GM21515 (cell line): ENCODE measurements at regions not wholly inside any gene's neighbourhood (a gene's known extent, or its start where the extent isn't known, plus 50 kb on each side); places are given as distances from the start of the nearest gene placed in this dataset.

Source experiments
- ATAC-seq: cut with Tn5 transposase; IDR thresholded peaks from one replicate; pipeline ENCODE4 v1.9.1; 2021; ENCODE audit not compliant: unreplicated experiment

GRCh38 chr9:94159069-94159939 lies 75.0 kb downstream of the PTPDC1 start:
- no peak for ATAC-seq

DNA sequence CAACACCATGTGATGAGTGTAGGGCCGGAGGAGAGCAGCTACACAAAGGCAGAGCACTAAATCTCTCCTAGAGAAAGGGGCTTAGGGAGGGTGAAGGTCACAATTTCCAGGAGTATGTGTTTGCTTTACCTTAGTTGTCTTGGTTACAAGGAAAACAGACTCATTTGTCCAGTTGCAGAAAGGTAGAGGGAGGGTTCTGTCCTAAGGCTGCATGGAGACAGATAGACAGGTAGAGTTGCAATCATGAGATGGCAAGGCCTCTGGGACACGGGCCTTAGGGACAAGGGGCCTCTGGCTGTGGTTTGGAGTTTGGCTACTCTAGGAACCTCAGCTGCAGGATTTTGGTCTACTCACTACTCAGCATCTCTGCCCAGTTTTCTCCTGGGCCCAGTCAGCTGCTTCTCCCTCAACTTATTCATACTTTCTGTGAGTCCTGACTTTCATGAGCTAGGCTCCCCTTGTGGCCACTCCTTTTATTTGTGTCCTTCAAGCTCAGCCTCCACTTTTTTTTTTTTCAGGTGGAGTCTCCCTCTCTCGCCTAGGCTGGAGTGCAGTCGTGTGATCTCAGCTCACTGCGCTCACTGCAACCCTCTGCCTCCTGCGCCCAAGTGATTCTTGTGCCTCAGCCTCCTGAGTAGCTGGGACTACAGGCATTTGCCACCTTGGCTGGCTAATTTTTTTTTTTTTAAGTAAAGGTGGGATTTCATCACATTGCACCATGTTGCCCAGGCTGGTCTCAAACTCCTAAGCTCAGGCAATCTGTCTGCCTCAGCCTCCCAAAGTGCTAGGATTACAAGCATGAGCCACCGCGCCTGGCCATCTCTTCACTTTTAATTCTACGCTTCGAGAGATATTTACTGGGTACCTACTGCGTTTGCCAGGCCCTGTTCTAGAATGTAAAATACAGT lies 76.6 kb downstream of the PTPDC1 start:
- no peak for ATAC-seq

DNA sequence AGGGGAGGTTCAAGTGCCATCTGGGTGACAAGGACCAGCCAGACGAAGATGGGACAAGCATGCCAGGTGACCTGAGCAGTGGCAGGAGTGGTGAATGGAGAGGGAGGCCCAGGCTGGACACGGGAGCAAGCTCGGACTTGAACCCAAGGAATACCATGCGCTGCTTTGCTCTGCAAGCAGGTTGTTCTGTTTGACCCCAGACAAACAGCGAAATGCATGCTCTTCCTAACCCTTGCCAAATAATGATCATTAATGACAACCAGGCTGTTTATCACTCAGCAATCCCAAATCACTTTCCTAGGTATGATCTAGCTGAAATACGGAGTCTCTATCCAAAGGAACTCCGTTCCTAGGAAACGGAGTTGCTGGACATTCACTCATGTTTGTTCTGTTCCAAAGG lies 77.4 kb downstream of the PTPDC1 start:
- ATAC-seq: no peak

GRCh38 chr9:94164806-94165549 lies 80.7 kb downstream of the PTPDC1 start:
- ATAC-seq: no peak

DNA sequence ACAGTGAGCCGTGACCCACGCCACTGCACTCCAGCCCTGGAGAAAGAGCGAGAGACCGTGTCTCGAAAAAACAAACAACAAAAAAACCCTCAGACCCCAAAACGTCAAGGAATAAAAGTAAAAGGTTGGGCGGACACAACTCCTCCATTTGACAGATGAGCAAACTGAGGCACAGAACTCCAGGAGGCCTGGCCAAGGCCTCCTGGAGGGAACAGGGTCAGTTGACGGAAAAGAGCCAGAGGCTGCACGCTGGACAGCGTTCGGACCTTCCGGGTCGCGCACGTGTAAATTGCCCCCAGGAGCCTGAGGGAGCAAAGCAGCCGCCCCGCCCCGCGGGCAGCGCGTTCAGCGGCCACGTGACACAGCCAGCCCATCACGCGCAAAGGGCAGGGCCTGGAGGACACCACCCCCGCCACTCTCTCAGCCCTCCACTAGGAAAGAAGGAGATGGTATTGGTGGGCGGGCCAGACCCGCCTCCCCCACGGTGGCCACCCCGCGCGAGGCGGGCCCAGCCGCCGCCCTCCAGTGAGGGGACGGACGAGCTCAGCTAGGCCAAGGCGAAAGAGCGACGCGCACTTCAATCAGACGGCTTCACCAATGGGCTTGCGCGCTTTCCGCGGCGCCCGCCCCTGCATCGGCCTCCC lies 81.5 kb downstream of the PTPDC1 start:
- peak; percentile 89 for ATAC-seq

DNA sequence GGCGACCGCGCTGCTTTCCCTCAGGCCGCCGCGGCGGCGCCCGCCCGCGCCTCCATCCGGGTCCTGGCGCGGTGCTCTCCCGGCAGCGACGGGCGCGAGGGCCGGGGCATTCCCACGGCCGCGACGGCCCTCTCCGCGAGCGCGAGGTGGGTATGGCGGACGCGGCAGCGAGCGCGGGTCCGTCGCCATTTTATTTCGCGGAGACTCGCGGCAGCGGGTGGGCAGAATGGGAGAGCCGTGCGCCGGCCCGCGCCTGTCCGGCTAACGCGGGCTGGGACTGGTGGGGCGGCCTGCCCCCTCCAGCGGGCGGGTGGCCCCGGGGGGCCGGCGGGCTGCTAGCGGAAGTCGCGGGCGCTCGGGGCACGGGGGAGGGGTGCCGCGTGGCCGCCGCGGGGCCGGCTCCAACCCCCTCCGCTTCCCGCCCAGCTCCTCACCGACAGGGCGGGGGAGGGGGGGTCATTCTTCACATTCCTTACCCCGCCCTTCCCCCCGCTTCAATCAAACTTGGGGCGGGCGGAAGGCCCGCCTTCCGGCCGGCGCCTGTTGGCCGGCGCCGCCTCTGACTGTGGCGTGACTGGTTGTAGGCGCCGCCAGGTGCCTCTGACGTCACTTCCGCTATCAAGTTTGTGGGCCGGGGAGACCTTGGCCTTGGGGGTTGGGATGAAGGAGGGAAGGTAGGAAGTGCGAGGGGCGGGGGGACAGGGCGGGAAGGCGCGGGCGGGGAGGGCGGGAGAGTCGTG lies 82.1 kb downstream of the PTPDC1 start:
- peak; percentile 55 for ATAC-seq

- ATAC-seq: no peak
Measured at GRCh38 chr9:94166976-94167346, 82.7 kb downstream of the PTPDC1 start.

DNA sequence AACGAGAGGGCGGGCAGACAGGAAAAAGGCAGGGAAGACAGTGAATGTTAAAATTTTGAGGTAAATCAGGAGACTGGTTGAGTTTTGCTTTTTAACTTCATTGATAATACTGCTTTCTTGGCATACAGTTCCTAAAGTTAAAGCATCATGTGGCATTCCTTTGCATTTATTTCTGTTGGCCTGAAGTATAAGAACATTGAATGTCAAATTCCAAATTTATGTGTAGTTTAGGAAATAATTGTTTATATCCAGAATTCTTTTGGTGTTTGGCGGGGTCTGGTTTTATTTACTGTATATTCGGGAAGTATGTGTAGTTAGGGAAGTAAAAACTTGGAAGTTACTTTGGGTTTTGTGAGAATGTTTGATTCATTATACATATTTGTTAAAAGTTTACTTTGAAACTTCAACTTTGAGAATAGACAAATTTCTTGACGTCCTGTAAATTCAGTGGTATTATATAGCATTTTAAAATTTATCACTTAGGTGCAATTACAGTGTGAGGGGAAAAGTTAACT lies 83.2 kb downstream of the PTPDC1 start:
- ATAC-seq: no peak

GRCh38 chr9:94168203-94169000 lies 84.1 kb downstream of the PTPDC1 start:
- no peak for ATAC-seq

DNA sequence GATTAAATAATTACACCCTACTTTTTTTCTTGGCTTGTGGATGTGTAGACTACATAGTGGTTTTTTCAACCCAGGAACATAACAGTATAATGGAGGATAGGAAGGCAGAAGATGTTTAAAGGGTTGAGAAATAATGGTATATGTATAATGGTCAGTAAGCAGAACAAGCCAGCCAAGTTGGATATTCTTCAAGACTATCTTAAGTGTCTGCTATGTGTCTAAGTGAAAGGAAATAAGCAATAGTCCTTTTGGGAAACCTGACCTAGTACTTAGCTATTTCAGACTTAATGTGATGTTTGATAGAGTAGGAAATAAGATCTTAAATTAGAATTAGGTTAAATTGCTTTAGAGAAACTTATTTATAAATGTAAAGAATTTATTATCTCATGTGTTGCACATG lies 85.7 kb downstream of the PTPDC1 start:
- ATAC-seq: no peak

DNA sequence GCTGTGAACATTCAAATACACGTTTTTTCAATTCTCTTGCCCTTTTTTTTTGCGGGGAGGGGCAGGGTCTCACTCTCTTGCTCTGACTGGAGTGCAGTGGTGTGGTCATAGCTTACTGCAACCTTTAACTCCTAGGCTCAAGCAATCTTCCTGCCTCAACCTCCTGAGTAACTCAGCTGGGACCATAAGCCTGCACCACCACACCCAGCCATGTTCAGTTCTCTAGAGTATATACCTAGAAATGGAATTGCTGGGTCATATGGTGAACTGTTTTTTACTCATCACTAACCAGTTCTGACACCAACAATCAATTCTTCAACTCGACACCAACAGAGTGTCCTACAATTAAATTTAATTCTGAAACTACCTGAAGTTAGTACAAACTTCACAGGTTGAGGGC lies 85.5 kb upstream of the ZNF169 start:
- ATAC-seq: no peak

DNA sequence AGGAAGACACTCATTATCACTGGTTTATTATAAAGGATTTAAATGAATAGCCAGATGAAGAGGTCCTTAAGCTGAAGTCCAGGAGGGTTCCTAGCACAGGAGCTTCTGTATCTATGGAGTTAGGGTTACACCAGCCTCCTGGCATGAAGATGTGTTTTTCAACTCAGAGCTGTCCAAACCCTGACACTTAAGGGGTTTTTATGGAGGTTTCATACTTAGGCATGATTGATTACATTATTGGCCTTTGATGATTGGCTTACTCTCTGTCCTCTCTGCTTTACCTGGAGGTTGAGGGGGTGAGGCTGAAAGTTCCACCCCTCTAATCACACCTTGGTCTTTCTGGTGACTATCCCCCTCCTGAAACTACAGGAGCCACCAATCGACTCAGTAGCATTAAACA lies 84.9 kb upstream of the ZNF169 start:
- no peak for ATAC-seq

DNA sequence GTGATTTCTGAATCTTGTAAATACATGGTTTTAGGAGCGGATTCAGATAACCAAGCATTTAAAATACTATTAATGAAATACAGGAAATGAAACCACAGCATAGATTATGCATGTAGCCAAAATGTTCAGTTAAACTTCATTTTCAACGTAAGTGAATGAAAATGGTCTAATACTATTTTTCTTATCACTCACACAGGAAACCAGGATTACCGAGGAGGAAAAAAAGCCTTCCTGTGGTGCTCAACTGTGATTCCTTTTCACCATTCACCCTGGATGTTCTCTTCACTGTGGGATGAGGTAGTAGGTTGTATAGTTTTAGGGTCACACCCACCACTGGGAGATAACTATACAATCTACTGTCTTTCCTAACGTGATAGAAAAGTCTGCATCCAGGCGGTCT lies 83.4 kb upstream of the ZNF169 start:
- no peak for ATAC-seq

GRCh38 chr9:94176608-94177007 lies 82.5 kb upstream of the ZNF169 start:
- no peak for ATAC-seq

DNA sequence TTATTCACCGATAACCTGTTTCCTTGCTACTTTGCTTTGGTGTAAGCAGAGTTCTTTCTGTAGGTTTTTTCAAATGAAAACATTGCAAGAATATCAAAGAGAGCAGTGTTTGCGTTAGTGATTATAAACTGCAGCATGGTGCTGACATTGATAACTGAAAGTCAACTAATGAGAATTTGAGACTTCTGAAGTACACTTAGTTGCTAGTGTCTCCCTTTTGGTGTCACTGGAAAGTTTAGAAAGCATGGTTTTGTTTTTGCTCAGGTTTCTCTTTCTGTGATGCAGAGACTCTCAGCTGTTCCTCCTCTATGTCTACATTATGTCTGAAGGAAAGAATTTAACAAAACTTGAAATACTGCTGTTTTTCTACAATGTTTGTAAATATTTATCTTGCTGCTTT lies 80.2 kb upstream of the ZNF169 start:
- peak; percentile 64 for ATAC-seq

DNA sequence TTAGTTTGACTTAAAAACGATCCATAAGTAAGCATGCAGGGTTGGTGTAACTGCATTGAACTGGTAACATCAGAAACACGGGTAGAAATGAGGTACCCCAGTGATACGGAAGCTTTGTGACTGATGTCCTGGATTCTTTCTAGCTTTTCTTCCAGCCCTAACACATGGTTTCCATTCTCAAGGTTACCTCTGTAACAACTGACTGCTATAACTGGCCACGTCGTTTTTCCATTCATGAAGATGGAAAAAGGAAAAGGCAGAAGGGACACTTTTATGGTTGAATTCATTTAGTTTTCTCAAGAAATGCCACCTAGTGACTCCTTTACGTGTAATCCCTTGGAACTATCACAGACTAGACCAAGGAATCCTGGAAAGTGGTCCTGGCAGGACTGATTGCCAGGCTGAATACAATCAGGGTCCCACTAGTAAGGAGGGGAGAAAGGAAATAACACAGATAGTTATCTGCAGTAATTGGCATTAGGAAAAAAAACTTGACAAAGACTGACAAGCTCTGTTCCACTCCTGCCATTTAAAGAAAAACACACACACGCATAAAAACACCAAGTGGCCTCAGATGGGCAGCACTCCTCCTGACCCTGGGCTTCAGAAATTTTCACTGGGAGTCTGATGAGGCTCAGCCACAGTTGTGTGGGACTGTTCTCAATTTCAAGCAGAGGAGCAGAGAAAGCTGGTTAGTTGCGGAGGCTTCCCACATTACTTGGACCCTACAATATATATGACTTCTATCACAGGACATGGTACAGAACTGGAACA lies 77.5 kb upstream of the ZNF169 start:
- no peak for ATAC-seq

DNA sequence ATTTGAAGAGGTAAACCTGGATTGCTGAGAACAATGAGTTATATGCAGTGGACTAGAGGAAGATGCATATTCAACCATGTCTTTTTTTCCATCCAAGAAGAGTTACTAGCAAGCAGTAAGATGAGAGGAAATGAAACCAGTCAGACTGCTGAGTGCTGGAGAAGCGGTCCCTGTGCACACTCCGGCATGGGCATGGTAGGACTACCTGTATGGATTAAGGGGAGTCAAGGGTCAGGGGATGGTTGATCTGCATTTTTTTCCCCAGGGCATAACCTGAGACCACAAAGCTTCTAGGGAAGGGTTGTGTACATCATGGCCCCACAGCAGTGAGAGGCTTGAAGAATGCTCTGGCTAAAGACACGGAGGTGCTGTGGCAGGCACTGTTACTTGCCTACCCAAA lies 76.6 kb upstream of the ZNF169 start:
- ATAC-seq: no peak

GRCh38 chr9:94183240-94183999 lies 75.7 kb upstream of the ZNF169 start:
- no peak for ATAC-seq
